Esophagus squamous epithelium (tissue), 4 donors: ENCODE measurements at regions not wholly inside any gene's neighbourhood (a gene's known extent, or its start where the extent isn't known, plus 50 kb on each side); places are given as distances from the start of the nearest gene placed in this dataset.

ENCODE experiments used
- CTCF ChIP-seq, 6 experiments: fragments of 450-650 bp in 4 of 6; fragments of 200-600 bp in 2 of 6; sonication (generic) in 2 of 6; IDR thresholded peaks; one replicate each; pipeline ENCODE4 v1.5.1; 2016 to 2019; ENCODE audit warnings: antibody characterized with exemption in 6 of 6, mild to moderate bottlenecking in 4 of 6, moderate library complexity in 4 of 6
- POLR2A ChIP-seq, 4 donors: fragments of 450-650 bp; IDR thresholded peaks; one replicate each; pipeline ENCODE4 v1.6.1; 2017; ENCODE audit warnings: antibody characterized with exemption in 4 of 4, mild to moderate bottlenecking in 4 of 4, moderate library complexity in 3 of 4

DNA sequence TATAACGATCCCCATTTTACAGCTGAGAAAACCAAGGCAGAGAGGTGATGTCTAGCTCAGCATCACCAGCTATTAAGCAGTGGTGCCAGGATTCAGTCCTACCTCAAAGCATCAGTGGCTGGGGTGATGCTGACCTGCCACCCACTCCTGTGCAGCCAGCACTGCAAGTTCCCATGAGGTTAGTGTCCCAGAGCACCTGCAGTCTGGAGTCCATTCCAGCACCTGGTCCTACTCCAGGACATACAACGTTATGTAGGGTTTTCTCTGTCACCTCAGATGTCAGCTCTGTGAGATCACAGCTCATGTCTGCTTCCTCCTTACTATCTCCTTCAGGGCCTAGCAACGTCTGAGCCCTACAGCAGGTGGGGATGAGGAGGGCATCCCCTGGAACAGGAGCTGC lies 328.0 kb upstream of the HS6ST1 start:
- TF ChIP-seq CTCF (IDR thresholded peaks at IDR 0.05) (no peak), POLR2A (IDR thresholded peaks at IDR 0.05) (no peak)
